C1 segment of cervical spinal cord (tissue), 14 donors: ENCODE measurements at regions not wholly inside any gene's neighbourhood (a gene's known extent, or its start where the extent isn't known, plus 50 kb on each side); places are given as distances from the start of the nearest gene placed in this dataset.
A peak's percentile ranks its signal among the peaks of the same experiment; 100 is the strongest.

ENCODE experiments used
- DNase-seq, 14 donors: peaks; one replicate each; lab custom pipeline; 2025; lab: John Stamatoyannopoulos, UW

DNA sequence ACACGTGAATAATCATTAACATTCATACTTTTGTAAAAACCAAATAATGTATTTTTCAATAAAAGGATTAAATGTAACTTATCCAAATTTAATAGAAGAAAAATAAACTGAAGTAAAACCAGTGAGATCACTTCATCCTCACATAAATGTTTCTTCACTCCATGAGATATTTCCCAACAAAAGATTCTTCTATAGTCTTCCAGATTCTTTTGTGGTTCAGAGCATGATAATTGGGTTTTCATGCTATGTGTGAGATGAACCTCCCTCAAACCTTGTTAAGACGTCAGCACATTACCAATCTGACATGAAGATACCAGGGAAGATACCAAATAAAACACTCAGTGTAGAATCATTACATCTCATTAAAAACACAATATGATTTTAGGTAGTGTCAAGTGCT lies 62.9 kb upstream of the OXGR1 start:
- DNase-seq: no peak

- DNase-seq: no peak
These were observed 64.1 kb upstream of the OXGR1 start for GRCh38 chr13:97058391-97058790.

DNA sequence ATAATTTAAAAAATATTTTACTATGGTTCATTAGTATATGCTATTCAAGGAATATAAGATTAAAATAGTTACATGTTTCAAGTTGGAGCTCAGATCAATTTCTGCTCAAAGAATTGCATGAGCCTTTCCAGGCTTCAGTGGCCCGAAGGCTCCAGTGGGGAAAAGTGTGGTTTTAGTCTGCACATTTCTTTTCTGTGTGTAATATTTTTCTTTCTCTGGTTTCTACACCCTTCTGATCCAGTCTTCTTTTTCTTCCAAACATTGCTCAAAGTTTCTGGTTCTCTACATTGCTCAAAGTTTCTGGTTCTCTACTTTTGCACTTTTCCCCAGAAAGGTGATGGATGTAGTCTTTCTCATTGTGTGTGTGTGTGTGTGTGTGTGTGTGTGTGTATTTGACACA lies 64.7 kb upstream of the OXGR1 start:
- no peak for DNase-seq

DNA sequence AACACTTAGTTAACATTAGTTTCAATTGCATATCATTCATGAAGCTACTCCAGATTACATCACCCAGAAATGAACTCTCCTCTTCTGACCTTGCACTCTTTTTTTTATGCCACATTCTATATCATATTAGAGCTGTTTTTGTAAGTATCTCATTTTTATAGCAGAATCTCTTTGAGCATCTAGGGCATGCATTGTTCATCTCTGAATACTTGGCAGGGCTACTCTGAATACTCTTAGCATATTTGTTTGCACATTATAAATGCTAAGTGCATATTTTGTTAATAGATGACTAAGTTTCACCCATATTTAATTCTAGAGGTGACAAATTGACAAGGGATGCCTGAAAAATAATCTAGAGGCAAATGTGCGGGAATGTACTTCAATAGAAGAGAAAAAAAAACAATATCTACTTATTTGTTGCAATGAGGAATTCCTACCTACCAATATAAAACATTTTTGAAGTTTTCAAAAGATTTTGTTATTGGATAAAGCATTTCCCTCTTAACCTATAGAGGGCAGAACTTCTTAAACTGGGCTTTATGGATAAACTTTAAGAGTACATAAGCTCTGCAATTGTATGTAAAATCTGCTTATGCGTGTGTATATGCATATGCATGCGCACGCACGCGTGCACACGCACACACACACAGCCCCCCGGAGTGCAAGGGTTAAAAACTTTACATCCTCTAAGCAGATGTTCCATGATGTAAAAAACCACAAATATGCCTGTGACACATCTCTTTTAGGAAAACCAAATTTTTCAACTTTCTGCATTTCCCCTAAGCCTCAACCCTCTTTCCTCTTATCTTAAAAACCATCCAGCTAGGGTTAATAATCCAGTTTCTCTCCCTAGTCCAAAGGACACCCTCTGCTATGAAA lies 73.0 kb upstream of the OXGR1 start:
- no peak for DNase-seq

- no peak for DNase-seq
These were observed 73.9 kb upstream of the OXGR1 start for GRCh38 chr13:97068151-97068550.

- DNase-seq: no peak
These were observed 75.0 kb upstream of the OXGR1 start for GRCh38 chr13:97069050-97069815.

DNA sequence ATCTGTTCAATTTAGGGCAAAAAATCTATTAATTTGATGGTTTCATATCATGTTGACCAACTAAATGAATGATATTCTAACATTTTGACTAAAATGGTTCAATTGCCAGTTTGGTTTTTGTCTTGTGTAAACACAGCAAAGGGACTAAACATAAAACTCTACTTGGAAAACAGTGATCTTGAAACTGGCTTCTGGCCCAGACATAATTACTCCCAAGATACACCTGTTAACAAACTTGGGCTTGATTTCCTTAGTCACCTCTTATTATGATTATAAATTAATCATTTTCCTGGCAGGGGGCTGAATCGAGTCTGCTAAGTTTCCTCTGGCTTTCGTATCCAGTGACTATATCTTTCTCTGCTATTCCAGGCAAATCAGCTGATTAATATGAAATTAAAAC lies 78.0 kb upstream of the OXGR1 start:
- DNase-seq: no peak

- no peak for DNase-seq
These were observed 80.3 kb upstream of the OXGR1 start for GRCh38 chr13:97074618-97075017.

DNA sequence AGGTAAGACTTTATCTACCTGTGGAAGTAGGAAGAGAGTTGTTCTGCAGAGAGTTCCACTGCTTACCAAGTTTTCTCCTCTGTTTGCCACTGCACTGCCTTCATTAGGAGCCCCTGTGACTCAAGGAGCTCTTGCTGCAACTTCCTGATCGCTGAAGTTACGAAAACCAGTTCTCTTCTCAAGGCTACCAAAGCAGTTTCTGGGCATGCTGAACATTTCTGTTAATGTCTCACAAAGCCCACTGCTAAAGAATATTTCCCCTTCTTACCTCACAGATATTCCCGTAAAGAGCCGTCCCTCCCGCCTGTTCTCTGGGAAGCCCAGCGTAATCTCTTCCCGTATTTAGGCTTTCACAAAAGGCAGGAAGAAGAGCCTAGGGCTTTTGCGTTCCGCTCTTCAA lies 82.6 kb upstream of the OXGR1 start:
- peak in 1 of 14 donors; percentile 1 for DNase-seq

- DNase-seq: no peak
These were observed 83.1 kb upstream of the OXGR1 start for GRCh38 chr13:97077341-97077740.

DNA sequence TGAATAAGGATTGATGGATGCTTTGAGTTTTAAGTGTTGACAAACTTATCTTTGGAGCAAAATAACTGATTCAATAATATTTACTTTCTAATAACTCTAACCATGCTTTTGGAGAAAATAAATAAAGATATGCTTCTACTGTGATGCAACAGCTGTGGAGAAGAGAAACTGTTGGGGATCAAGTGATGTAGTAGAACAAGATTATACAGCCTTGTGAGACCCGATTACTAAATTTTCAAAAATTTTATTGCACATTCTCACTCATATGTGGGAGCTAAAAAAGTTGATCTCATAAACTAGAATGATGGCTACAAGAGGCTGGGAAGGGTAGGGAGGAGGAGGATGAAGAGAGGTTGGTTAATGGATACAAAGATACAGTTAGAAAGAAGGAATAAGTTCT lies 85.5 kb upstream of the OXGR1 start:
- no peak for DNase-seq

DNA sequence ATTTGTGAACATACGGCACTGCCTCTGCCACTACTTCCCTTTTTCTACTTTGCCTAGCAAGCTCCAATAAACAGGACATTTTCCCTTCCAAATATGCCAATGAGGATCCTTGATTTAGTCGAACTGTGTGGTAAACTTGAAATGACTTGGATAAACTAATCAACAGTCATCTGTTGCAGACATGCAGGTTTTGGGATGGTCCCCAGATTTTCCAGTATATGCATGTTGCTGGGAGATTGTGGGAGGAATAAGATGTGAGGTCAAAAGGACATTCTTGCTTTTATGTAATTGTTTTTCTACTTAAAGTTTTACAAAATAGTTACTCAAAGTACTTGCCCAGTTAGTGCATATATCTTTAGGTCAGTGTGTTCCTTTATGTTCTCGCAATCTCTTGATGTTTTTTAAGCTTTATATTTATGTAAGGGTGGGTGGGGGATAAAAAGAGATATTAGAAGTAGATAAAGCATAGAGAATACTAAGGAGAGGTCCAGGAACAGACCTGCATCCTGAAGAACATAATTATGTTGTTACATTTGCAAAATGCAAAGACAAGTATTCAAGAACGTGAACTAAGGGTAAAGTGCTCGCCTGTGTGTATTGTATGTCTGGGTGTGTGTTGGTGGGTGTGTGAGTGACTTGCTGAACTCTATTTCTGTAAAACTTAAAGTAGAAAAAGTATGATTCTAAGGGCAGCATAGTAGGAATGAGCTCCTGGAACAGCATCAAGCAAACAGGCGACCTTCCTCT lies 88.4 kb upstream of the OXGR1 start:
- no peak for DNase-seq

DNA sequence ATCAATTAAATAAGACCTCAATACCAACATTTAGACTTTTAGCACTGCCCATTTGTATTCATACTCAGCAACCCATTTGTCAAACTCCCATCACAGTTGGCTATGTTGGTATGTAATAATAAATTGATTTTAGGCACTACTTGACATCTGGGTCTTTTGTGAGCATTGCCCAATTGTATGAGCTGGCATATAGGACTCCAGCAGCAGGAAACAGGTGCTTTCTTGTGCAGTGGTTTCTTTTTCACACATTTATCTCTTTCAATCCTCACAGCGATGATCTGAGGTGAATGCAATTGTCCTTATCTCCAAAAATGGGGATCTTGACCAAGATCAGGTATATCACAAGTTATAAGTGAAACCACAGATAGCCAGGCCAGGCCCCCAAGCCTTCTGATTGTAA lies 96.9 kb upstream of the OXGR1 start:
- DNase-seq: no peak

DNA sequence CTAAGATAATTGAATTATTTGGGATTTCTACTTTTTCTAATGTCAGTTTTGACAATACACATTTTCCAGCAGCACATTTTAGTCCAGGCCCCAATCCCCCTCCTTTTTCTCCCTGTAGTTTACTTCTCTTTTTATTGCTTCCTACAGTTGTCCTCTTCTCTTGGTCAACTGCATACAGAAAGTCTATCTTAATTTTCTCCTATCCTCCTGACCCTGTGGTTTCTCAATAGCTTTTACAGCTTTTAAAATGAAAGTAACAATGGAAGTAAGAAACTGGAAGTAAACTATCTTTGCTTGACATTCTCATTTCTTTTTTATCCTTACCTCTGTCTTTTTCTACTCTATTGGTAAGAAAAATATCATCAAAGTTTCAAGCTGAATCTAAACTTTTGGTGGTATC lies 106.5 kb upstream of the OXGR1 start:
- no peak for DNase-seq

DNA sequence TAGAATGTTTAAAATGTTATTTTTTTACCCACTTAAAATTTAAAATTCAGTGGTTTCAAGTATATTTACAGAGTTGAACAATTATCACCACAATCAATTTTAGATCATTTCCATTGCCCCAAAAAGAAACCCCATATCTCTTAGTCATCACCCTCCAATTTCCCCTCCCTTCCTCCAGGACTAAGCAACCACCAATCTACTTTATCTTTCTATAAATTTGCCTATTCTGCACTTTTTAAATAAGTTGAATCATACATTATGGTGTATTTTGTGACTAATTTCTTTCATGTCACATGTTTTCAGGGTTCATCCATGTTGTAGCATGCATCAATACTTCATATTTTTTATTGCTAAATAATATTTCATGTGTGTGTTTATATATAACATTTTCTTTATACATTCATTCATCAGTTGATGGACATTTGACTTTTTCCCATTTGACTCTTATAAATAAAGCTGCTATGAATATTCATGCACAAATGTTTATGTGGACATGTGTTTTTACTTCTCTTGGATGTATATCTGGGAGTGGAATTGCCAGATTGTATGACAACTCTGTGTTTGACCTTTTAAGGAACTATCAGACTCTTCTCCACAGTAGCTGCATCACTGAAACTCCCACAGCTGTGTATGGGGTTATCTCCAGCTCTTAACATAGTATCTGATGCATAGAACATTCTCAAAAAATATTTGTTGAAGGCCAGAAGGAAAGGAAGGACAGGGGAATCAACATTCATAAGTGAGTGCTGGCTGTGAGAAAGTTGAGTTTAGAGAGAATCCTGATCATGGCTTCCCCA lies 107.8 kb upstream of the OXGR1 start:
- DNase-seq: no peak

GRCh38 chr13:97106323-97106722 lies 112.0 kb upstream of the OXGR1 start:
- no peak for DNase-seq

DNA sequence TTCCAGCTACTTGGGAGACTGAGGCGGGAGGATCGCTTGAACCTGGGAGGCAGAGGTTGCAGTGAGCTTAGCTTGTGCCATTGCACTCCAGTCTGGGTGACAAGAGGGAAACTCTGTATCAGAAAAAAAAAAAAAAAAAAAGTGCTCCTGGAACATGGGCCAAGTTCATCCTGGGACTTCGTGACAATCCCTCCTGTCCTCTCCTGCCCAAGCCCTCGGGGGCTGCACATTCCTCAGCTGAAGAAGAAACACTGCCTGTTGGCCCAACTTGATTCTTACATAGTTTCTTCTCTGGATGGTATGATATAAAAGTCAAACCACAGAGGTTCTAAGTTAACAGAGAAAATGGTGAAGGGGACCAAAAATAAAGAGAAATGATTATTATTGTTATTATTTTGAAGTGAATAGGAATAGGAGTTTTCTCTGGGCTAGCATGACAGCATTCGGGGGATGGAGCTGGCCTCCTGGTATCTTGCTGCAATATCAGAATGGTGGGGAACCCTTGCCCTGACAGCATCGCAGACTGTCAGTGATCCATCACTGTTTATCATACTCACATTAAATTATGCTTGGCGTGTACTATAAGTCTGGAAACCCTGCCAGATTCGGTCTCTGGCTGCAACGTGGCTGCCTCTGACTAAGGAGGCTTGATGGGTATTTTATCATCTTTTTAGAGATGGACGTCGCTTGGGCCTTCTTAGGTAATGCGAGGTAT lies 113.7 kb upstream of the OXGR1 start:
- DNase-seq: no peak

- peak in 1 of 14 donors; percentile 6 for DNase-seq
These were observed 113.6 kb upstream of the MBNL2 start for GRCh38 chr13:97108530-97108900.

DNA sequence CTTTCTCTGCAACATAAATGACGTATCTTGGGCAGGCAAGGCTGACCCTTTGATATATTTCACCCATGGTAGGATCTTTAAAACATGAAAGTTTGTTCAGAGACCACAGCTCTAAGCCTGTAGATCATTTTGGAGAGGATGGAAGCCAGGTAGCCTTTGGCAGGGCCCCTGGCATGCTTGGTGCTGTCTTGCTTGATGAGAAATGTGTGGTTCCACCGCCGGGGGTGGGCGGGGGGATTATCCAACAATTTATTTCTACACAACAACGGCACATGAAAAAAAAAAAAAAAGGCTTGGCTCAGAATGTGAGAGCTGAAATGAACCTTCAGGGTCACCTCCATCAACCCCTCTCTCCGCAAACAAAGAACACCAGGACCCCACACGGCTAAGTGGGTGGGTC lies 112.9 kb upstream of the MBNL2 start:
- no peak for DNase-seq

DNA sequence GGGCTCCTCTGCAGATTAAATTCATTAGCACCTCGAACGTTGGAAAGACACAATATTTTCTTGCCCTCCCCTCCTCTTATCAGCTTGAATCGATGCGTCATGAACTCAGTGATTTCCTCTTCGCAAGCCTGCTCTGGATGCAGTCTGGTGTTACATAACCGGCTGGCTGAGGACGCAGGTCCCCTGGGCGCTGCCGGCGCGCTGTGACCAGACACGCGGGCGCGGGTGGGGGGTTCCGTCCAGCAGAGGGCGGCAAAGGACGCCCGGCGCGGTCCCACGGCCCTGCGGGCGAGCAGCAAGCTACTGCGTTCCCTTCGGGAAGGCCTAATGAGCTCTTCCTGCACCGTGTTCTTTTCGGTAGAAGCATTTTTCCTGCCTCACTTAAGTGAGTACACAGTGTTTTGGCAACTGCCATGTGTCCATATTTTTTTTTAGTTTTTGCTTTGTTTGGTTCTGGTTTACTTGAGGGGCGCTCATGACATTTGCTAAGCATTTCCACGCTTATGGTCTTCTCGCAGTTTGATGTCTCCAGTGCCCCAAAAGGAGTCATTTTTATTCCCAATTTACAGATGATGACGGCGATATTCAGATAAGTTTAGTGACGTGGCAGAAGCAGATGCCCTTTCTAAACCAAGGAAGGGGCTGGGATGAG lies 112.2 kb upstream of the MBNL2 start:
- DNase-seq: peak; percentile 33 to 94 (median 83)
